Thoracic aorta (tissue), 2 donors: ENCODE measurements at regions not wholly inside any gene's neighbourhood (a gene's known extent, or its start where the extent isn't known, plus 50 kb on each side); places are given as distances from the start of the nearest gene placed in this dataset.

ENCODE experiments used
- ATAC-seq: fragments of 150-250 bp; one replicate; pipeline ENCODE4 v1.8.0; 2017; ENCODE audit warnings: low read depth; ENCODE audit not compliant: insufficient number of reproducible peaks, low FRiP score
- DNase-seq: peaks from one replicate; pipeline ENCODE4 v3.0.0-alpha.2; 2020; ENCODE audit warnings: low spot score
- H3K27ac ChIP-seq, 2 donors: fragments of 200-600 bp; sonication (generic); 1 replicate in 1 of 2; 2 replicates in 1 of 2; pipeline ENCODE4 v1.5.1; 2016; ENCODE audit warnings: mild to moderate bottlenecking in 2 of 2, moderate library complexity in 2 of 2
- H3K27me3 ChIP-seq: fragments of 200-600 bp; sonication (generic); replicated peaks from 2 replicates; pipeline ENCODE4 v1.6.0; 2016; ENCODE audit warnings: mild to moderate bottlenecking; ENCODE audit not compliant: insufficient read depth
- H3K36me3 ChIP-seq: fragments of 200-600 bp; sonication (generic); one replicate; pipeline ENCODE4 v1.5.1; 2016
- H3K4me1 ChIP-seq, 2 donors: fragments of 200-600 bp; sonication (generic); 1 replicate in 1 of 2; 2 replicates in 1 of 2; pipeline versions ENCODE4 v1.5.1 to v1.6.0; 2016; ENCODE audit warnings: low read depth in 2 of 2, mild to moderate bottlenecking in 1 of 2; ENCODE audit not compliant: control insufficient read depth in 1 of 2
- H3K4me3 ChIP-seq: fragments of 200-600 bp; sonication (generic); 2 replicates; pipeline ENCODE4 v1.5.1; 2016; ENCODE audit warnings: mild to moderate bottlenecking
- H3K9me3 ChIP-seq: fragments of 200-600 bp; sonication (generic); 2 replicates; pipeline ENCODE4 v1.5.1; 2016
- CTCF ChIP-seq: fragments of 200-600 bp; sonication (generic); IDR thresholded peaks from one replicate; pipeline ENCODE4 v1.5.1; 2019; ENCODE audit warnings: antibody characterized with exemption

GRCh38 chr1:112242470-112242869, 153.5 kb upstream of the CTTNBP2NL start:
- Histone ChIP-seq H3K27ac (no peak overlapping the region), H3K36me3 (no peaks in the 10 kb centered on the region), H3K4me1 (no peaks in the 10 kb centered on the region), H3K27me3 (no peaks in the 10 kb centered on the region), H3K9me3 (no peaks in the 10 kb centered on the region), H3K4me3 (no peak overlapping the region)
- ATAC-seq (no peak), DNase-seq (no peak)
- TF ChIP-seq CTCF = no peak

- DNase-seq (no peak), ATAC-seq (no peak)
- no peak for TF ChIP-seq CTCF
- no peaks in the 10 kb centered on the region for H3K9me3 ChIP-seq
- H3K27ac ChIP-seq = no peak overlapping the region
- no peaks in the 10 kb centered on the region for H3K27me3 ChIP-seq
- no peaks in the 10 kb centered on the region for H3K4me1 ChIP-seq
- no peak overlapping the region for H3K4me3 ChIP-seq
- no peaks in the 10 kb centered on the region for H3K36me3 ChIP-seq
Measured at GRCh38 chr1:112244131-112244530, 151.9 kb upstream of the CTTNBP2NL start.

GRCh38 chr1:112245114-112245513, 150.9 kb upstream of the CTTNBP2NL start:
- Histone ChIP-seq H3K4me1 (no peaks in the 10 kb centered on the region), H3K27me3 (no peaks in the 10 kb centered on the region), H3K36me3 (no peaks in the 10 kb centered on the region), H3K4me3 (no peak overlapping the region), H3K9me3 (no peaks in the 10 kb centered on the region), H3K27ac (no peak overlapping the region)
- DNase-seq (no peak), ATAC-seq (no peak)
- no peak for TF ChIP-seq CTCF

GRCh38 chr1:112247036-112247597, 148.9 kb upstream of the CTTNBP2NL start:
- Histone ChIP-seq H3K4me1 (no peaks in the 10 kb centered on the region), H3K36me3 (no peaks in the 10 kb centered on the region), H3K27ac (no peak overlapping the region), H3K9me3 (no peaks in the 10 kb centered on the region), H3K4me3 (no peak overlapping the region), H3K27me3 (no peaks in the 10 kb centered on the region)
- DNase-seq = no peak
- no peak for TF ChIP-seq CTCF
- ATAC-seq = no peak

GRCh38 chr1:112247961-112248360, 148.1 kb upstream of the CTTNBP2NL start:
- Histone ChIP-seq H3K27ac (no peak overlapping the region), H3K36me3 (no peaks in the 10 kb centered on the region), H3K9me3 (no peaks in the 10 kb centered on the region), H3K4me1 (no peaks in the 10 kb centered on the region), H3K27me3 (no peaks in the 10 kb centered on the region), H3K4me3 (no peak overlapping the region)
- no peak for ATAC-seq
- no peak for TF ChIP-seq CTCF
- DNase-seq = no peak
